Calu3 (cell line): ENCODE measurements at regions not wholly inside any gene's neighbourhood (a gene's known extent, or its start where the extent isn't known, plus 50 kb on each side); places are given as distances from the start of the nearest gene placed in this dataset.

Experiments used
- BruUV-seq: library from RNA; stranded (reverse); fragments of 400-500 nt; replicated peaks from 2 replicates; lab custom pipeline; 2021; lab: Mats Ljungman, UMichigan
- CTCF ChIA-PET: fragments of 300-600 bp; sonication (Branson Sonifier 250); formaldehyde crosslinking; loops from one replicate; lab custom pipeline; 2022; ENCODE audit warnings: antibody characterized with exemption; lab: Charles Lee
- DNase-seq: peaks from one replicate; pipeline ENCODE4 v3.0.0; 2022
- H3K27ac Mint-ChIP-seq: one replicate; pipeline ENCODE4 v1.8.0; 2022; ENCODE audit warnings: mixed read lengths; ENCODE audit not compliant: unreplicated experiment
- H3K27me3 Mint-ChIP-seq: one replicate; pipeline ENCODE4 v1.8.0; 2022; ENCODE audit warnings: mixed read lengths; ENCODE audit not compliant: unreplicated experiment
- H3K36me3 Mint-ChIP-seq: one replicate; pipeline ENCODE4 v1.8.0; 2022; ENCODE audit warnings: mild to moderate bottlenecking, moderate library complexity, mixed read lengths; ENCODE audit not compliant: insufficient read depth, unreplicated experiment
- H3K4me1 Mint-ChIP-seq: one replicate; pipeline ENCODE4 v1.8.0; 2022; ENCODE audit warnings: mild to moderate bottlenecking, low read depth, mixed read lengths; ENCODE audit not compliant: unreplicated experiment
- H3K4me3 Mint-ChIP-seq: one replicate; pipeline ENCODE4 v1.8.0; 2022; ENCODE audit warnings: mild to moderate bottlenecking, low read depth, moderate library complexity, mixed read lengths; ENCODE audit not compliant: unreplicated experiment
- H3K9me3 Mint-ChIP-seq: one replicate; pipeline ENCODE4 v1.8.0; 2022; ENCODE audit warnings: low read depth, mixed read lengths; ENCODE audit not compliant: unreplicated experiment
- intact Hi-C: fragments of 100-400 bp; cut with micrococcal nuclease; formaldehyde crosslinking; loops from one replicate; pipeline ENCODE4 v1.10.0; 2022; ENCODE audit not compliant: unreplicated experiment
- TF ChIP-seq, protein P1 (sequence below): fragments of 200-600 bp; IDR thresholded peaks from one replicate; pipeline ENCODE4 v1.8.0; 2022; ENCODE audit warnings: antibody characterized with exemption; ENCODE audit not compliant: unreplicated experiment

DNA sequence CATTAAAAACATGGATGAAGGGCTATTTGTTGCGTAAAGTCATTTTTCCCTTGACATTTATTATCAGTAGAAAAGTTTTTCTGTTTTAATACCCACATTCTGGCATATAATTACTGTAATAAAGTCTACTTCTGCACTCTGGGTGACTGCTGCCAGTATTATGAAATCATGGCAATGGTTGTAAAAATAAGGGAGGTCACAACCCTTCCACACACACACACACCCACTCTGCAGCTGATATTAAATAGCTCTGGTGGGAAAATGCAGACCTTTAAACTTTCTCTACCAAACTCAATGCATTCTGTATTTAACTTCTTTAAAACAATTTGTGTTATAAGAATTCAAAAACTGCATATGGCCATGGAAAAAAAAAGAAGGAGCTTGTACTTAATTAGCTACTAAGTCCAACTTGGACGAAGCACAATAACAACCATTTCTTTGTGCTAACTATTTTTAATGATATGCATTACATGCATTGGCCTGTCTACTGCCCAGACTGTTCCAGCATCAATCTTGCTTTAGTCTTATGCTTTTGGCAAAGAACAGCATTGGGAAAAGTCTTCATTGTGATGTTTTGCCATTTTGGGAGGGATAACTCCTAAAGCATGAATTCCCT lies 137.6 kb upstream of the MAP3K1 start:
- no peak for DNase-seq
- TF ChIP-seq, protein P1, sequence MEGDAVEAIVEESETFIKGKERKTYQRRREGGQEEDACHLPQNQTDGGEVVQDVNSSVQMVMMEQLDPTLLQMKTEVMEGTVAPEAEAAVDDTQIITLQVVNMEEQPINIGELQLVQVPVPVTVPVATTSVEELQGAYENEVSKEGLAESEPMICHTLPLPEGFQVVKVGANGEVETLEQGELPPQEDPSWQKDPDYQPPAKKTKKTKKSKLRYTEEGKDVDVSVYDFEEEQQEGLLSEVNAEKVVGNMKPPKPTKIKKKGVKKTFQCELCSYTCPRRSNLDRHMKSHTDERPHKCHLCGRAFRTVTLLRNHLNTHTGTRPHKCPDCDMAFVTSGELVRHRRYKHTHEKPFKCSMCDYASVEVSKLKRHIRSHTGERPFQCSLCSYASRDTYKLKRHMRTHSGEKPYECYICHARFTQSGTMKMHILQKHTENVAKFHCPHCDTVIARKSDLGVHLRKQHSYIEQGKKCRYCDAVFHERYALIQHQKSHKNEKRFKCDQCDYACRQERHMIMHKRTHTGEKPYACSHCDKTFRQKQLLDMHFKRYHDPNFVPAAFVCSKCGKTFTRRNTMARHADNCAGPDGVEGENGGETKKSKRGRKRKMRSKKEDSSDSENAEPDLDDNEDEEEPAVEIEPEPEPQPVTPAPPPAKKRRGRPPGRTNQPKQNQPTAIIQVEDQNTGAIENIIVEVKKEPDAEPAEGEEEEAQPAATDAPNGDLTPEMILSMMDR = no peak
- H3K4me3 Mint-ChIP-seq = no peak overlapping the region
- BruUV-seq = no TSS peak
- H3K27ac Mint-ChIP-seq = no peak overlapping the region
- peaks cover 5% of the 10 kb centered on the region for H3K36me3 Mint-ChIP-seq
- peaks cover 4% of the 10 kb centered on the region for H3K9me3 Mint-ChIP-seq
- peaks cover 48% of the 10 kb centered on the region for H3K4me1 Mint-ChIP-seq
- intact Hi-C loops = no loop called here
- H3K27me3 Mint-ChIP-seq = no peaks in the 10 kb centered on the region
- CTCF ChIA-PET = no interaction called here

DNA sequence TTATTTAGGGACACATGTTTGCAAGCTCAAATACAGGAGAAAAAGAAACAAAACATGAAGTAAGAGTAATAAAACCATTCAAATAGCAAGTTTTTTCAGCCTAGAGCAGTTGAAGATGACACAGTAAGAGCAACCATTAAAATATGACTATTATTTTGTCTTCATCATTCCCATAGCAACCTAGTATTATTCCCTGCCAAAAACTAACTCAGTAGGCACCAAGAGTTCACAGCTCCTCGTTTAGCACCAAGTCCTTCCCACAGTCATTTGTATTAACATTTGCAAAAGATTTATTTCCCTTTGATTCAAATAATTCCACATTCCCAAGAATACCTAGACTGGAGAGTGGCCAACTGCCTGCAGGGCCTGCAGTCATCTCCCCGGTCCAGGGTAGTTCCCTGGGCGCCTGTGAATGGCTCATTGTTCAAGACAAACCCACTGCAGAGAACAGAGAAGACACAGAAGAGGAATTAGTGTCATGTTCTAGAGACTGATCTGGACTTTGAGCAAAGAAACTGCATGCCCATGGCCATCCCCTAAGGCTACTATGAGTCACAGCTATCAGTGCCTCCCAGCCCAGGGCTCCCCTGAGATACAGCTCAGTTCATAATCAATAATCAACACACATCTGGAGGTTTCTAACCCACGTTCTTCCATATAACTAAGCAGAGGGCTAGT lies 139.1 kb upstream of the MAP3K1 start:
- H3K9me3 Mint-ChIP-seq = peaks cover 4% of the 10 kb centered on the region
- peak; percentile 46 for DNase-seq
- H3K4me1 Mint-ChIP-seq = peaks cover 43% of the 10 kb centered on the region
- peaks cover 5% of the 10 kb centered on the region for H3K36me3 Mint-ChIP-seq
- intact Hi-C loops = no loop called here
- H3K27ac Mint-ChIP-seq = no peak overlapping the region
- no peak overlapping the region for H3K4me3 Mint-ChIP-seq
- CTCF ChIA-PET = interaction anchor here (0.6 to 1.2 kb wide), 2 partner anchors 17 to 1262 kb away, joined by 3 to 4 read pairs; no protein-coding TSS in a partner anchor
- no TSS peak for BruUV-seq
- no peaks in the 10 kb centered on the region for H3K27me3 Mint-ChIP-seq
- TF ChIP-seq, protein P1 = no peak

GRCh38 chr5:56674441-56674840 lies 140.9 kb upstream of the MAP3K1 start:
- CTCF ChIA-PET = no interaction called here
- BruUV-seq = no TSS peak
- intact Hi-C loops = no loop called here
- TF ChIP-seq, protein P1 = no peak
- peak overlapping the region; percentile 42 for H3K27ac Mint-ChIP-seq
- H3K27me3 Mint-ChIP-seq = no peaks in the 10 kb centered on the region
- H3K9me3 Mint-ChIP-seq = peaks cover 4% of the 10 kb centered on the region
- no peak for DNase-seq
- no peak overlapping the region for H3K4me3 Mint-ChIP-seq
- H3K4me1 Mint-ChIP-seq = peaks cover 50% of the 10 kb centered on the region
- H3K36me3 Mint-ChIP-seq = peaks cover 5% of the 10 kb centered on the region

DNA sequence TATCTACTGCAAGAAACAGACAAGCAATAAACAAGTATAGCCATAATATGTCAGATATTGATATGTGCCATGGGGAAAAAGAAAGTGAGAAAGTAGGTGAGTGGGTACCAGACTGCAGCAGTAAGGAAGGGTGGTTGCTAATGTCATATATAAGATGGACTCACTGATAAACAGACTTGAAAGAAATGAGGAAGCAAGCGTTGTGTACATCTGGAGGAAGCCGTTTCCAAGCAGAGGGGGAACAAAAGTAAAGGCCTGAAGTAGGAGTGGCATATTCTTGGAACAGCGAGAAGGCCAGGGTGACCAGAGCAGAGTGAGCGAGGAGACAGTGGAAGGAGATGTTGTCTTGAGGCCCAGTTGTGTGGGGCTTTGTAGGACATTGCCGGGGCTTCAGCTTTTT lies 142.2 kb upstream of the MAP3K1 start:
- no TSS peak for BruUV-seq
- Mint-ChIP-seq H3K27ac (no peak overlapping the region), H3K9me3 (peaks cover 4% of the 10 kb centered on the region), H3K4me3 (no peak overlapping the region), H3K27me3 (no peaks in the 10 kb centered on the region), H3K36me3 (peaks cover 5% of the 10 kb centered on the region), H3K4me1 (peaks cover 62% of the 10 kb centered on the region)
- DNase-seq = no peak
- intact Hi-C loops = no loop called here
- TF ChIP-seq, protein P1 = no peak
- CTCF ChIA-PET = no interaction called here
